HEK293 (cell line): ENCODE measurements at regions not wholly inside any gene's neighbourhood (a gene's known extent, or its start where the extent isn't known, plus 50 kb on each side); places are given as distances from the start of the nearest gene placed in this dataset.
"Not testable (repeated sequence)": the region's sequence is repeated elsewhere in the genome, so short reads cannot be mapped to it uniquely, and the experiment has no call there.

ENCODE experiments used
- CTCF ChIA-PET: fragments of 350-600 bp; formaldehyde crosslinking; extraction: SDS; loops from one replicate; lab custom pipeline; 2021; ENCODE audit warnings: antibody characterized with exemption; lab: Yijun Ruan, JAX
- POLR2A ChIA-PET: fragments of 300-600 bp; formaldehyde crosslinking; extraction: SDS; loops from one replicate; lab custom pipeline; 2020; ENCODE audit warnings: antibody characterized with exemption, inconsistent platforms; lab: Yijun Ruan, JAX
- H3K27ac ChIP-seq: fragments of 200-500 bp; sonication (Bioruptor generic); 2 replicates; pipeline ENCODE4 v1.5.1; 2014; ENCODE audit warnings: low read depth, low read length, control low read depth, inconsistent platforms; ENCODE audit errors: extremely low read depth
- H3K36me3 ChIP-seq, 2 experiments: fragments of 200-500 bp in 1 of 2; sonication (Bioruptor generic) in 1 of 2; 1 replicate in 1 of 2; 2 replicates in 1 of 2; pipeline ENCODE4 v1.5.1; 2014 to 2017; ENCODE audit warnings: inconsistent platforms in 2 of 2, low read length in 2 of 2; ENCODE audit not compliant: control insufficient read depth in 2 of 2, insufficient read depth in 1 of 2
- H3K4me1 ChIP-seq: fragments of 200-500 bp; sonication (Bioruptor generic); 2 replicates; pipeline ENCODE4 v1.5.1; 2014; ENCODE audit warnings: mild to moderate bottlenecking, low read length, inconsistent platforms; ENCODE audit not compliant: control insufficient read depth, insufficient read depth
- H3K4me3 ChIP-seq: 2 replicates; pipeline ENCODE4 v1.5.1; 2011; ENCODE audit warnings: low read depth, mild to moderate bottlenecking, control low read depth, low read length, moderate library complexity
- H3K9me3 ChIP-seq: fragments of 200-500 bp; sonication (Bioruptor generic); 2 replicates; pipeline ENCODE4 v1.5.1; 2014; ENCODE audit warnings: low read depth, low read length, inconsistent platforms; ENCODE audit not compliant: control insufficient read depth, insufficient read depth
- BCL11A ChIP-seq: fragments of 450-650 bp; formaldehyde crosslinking; IDR thresholded peaks from 2 replicates; pipeline ENCODE4 v1.5.1; 2016; ENCODE audit warnings: low read depth, missing biosample characterization, missing genetic modification characterization
- HOXA7 ChIP-seq: sonication (generic); formaldehyde crosslinking; IDR thresholded peaks from 2 replicates; pipeline ENCODE4 v1.8.1; 2022; ENCODE audit warnings: missing genetic modification reagents, borderline replicate concordance
- YY1 ChIP-seq: fragments of 450-650 bp; formaldehyde crosslinking; IDR thresholded peaks from 2 replicates; pipeline ENCODE4 v1.5.1; 2018; ENCODE audit warnings: missing biosample characterization, missing genetic modification characterization
- ZNF202 ChIP-seq: fragments of 450-650 bp; formaldehyde crosslinking; IDR thresholded peaks from 2 replicates; pipeline ENCODE4 v1.5.1; 2016; ENCODE audit warnings: missing biosample characterization, missing genetic modification characterization, borderline replicate concordance
- ZNF248 ChIP-seq: fragments of 450-650 bp; formaldehyde crosslinking; IDR thresholded peaks from 2 replicates; pipeline ENCODE4 v1.5.1; 2017; ENCODE audit warnings: missing biosample characterization, missing genetic modification characterization
- ZNF341 ChIP-seq: fragments of 450-650 bp; formaldehyde crosslinking; IDR thresholded peaks from 2 replicates; pipeline ENCODE4; 2016; ENCODE audit warnings: low read depth, missing biosample characterization, missing genetic modification characterization
- ZNF391 ChIP-seq: fragments of 450-650 bp; formaldehyde crosslinking; IDR thresholded peaks from 2 replicates; pipeline ENCODE4 v1.5.1; 2016; ENCODE audit warnings: low read depth, missing biosample characterization, missing genetic modification characterization, borderline replicate concordance
- ZNF394 ChIP-seq: fragments of 450-650 bp; formaldehyde crosslinking; IDR thresholded peaks from 2 replicates; pipeline ENCODE4 v1.5.1; 2016; ENCODE audit warnings: missing biosample characterization, missing genetic modification characterization, mild to moderate bottlenecking, moderate library complexity, borderline replicate concordance
- ZNF658 ChIP-seq: fragments of 450-650 bp; formaldehyde crosslinking; IDR thresholded peaks from 2 replicates; pipeline ENCODE4; 2016; ENCODE audit warnings: missing biosample characterization, missing genetic modification characterization
- ZNF670 ChIP-seq: fragments of 450-650 bp; formaldehyde crosslinking; IDR thresholded peaks from 2 replicates; pipeline ENCODE4 v1.5.1; 2016; ENCODE audit warnings: missing biosample characterization, missing genetic modification characterization, low read depth
- ZSCAN23 ChIP-seq: fragments of 450-650 bp; formaldehyde crosslinking; IDR thresholded peaks from 2 replicates; pipeline ENCODE4 v1.5.1; 2016; ENCODE audit warnings: missing biosample characterization, missing genetic modification characterization
- TF ChIP-seq, protein P1 (sequence below): IDR thresholded peaks from 2 replicates; pipeline ENCODE4 v1.6.1; 2011; ENCODE audit warnings: mild to moderate bottlenecking, low read depth, low read length, borderline replicate concordance
- TF ChIP-seq, protein P2 (sequence below): fragments of 450-650 bp; formaldehyde crosslinking; IDR thresholded peaks from 2 replicates; pipeline ENCODE4 v1.5.1; 2016; ENCODE audit warnings: missing biosample characterization, missing genetic modification characterization, low read depth
- TF ChIP-seq, protein P3 (sequence below): fragments of 450-650 bp; formaldehyde crosslinking; IDR thresholded peaks from 2 replicates; pipeline ENCODE4 v1.5.0; 2017; ENCODE audit warnings: missing biosample characterization, missing genetic modification characterization, borderline replicate concordance

DNA sequence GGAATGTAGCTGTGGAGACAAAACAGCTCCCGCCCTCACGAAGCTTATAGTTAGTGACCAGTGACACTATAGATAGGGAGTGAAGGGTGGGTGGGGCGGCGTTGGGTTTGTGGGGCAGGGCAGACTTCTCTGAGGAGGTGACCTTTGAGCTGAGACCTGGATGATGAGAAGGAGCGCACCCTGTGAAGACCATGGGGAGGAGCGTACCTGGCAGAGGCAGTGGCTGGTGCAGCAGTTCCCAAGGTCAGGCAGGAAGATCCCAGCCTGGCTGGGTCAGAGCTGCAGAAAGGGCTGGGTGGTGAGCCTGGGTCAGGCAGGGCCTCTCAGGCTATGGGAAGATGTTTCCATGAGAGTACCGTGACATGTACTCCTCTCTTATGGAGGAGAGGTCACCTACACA is 135.0 kb upstream of the RCN1 start:
- Histone ChIP-seq H3K9me3 (no peaks in the 10 kb centered on the region), H3K27ac (no peak overlapping the region), H3K4me1 (no peaks in the 10 kb centered on the region), H3K4me3 (no peak overlapping the region), H3K36me3 (no peaks in the 10 kb centered on the region)
- CTCF ChIA-PET = interaction anchor here (0.6 to 6.2 kb wide), 3 partner anchors 52 to 876 kb away, joined by 3 to 61 read pairs (median 3); no protein-coding TSS in a partner anchor
- POLR2A ChIA-PET = no interaction called here
- TF ChIP-seq ZNF670 (tag by site-specific recombination) (no peak), HOXA7 (CRISPR knock-in tag) (no peak), ZNF394 (no peak), ZNF202 (no peak), ZNF391 (no peak), BCL11A (tag by site-specific recombination) (no peak), ZNF658 (tag by site-specific recombination) (no peak), ZNF248 (tag by site-specific recombination) (no peak)
- TF ChIP-seq, protein P1, sequence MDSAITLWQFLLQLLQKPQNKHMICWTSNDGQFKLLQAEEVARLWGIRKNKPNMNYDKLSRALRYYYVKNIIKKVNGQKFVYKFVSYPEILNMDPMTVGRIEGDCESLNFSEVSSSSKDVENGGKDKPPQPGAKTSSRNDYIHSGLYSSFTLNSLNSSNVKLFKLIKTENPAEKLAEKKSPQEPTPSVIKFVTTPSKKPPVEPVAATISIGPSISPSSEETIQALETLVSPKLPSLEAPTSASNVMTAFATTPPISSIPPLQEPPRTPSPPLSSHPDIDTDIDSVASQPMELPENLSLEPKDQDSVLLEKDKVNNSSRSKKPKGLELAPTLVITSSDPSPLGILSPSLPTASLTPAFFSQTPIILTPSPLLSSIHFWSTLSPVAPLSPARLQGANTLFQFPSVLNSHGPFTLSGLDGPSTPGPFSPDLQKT = no peak
- TF ChIP-seq, protein P2, sequence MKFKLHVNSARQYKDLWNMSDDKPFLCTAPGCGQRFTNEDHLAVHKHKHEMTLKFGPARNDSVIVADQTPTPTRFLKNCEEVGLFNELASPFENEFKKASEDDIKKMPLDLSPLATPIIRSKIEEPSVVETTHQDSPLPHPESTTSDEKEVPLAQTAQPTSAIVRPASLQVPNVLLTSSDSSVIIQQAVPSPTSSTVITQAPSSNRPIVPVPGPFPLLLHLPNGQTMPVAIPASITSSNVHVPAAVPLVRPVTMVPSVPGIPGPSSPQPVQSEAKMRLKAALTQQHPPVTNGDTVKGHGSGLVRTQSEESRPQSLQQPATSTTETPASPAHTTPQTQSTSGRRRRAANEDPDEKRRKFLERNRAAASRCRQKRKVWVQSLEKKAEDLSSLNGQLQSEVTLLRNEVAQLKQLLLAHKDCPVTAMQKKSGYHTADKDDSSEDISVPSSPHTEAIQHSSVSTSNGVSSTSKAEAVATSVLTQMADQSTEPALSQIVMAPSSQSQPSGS (tag by site-specific recombination) = no peak
- TF ChIP-seq, protein P3, sequence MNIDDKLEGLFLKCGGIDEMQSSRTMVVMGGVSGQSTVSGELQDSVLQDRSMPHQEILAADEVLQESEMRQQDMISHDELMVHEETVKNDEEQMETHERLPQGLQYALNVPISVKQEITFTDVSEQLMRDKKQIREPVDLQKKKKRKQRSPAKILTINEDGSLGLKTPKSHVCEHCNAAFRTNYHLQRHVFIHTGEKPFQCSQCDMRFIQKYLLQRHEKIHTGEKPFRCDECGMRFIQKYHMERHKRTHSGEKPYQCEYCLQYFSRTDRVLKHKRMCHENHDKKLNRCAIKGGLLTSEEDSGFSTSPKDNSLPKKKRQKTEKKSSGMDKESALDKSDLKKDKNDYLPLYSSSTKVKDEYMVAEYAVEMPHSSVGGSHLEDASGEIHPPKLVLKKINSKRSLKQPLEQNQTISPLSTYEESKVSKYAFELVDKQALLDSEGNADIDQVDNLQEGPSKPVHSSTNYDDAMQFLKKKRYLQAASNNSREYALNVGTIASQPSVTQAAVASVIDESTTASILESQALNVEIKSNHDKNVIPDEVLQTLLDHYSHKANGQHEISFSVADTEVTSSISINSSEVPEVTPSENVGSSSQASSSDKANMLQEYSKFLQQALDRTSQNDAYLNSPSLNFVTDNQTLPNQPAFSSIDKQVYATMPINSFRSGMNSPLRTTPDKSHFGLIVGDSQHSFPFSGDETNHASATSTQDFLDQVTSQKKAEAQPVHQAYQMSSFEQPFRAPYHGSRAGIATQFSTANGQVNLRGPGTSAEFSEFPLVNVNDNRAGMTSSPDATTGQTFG (tag by site-specific recombination) = no peak
- TF ChIP-seq, all 188 proteins: peak for 0

DNA sequence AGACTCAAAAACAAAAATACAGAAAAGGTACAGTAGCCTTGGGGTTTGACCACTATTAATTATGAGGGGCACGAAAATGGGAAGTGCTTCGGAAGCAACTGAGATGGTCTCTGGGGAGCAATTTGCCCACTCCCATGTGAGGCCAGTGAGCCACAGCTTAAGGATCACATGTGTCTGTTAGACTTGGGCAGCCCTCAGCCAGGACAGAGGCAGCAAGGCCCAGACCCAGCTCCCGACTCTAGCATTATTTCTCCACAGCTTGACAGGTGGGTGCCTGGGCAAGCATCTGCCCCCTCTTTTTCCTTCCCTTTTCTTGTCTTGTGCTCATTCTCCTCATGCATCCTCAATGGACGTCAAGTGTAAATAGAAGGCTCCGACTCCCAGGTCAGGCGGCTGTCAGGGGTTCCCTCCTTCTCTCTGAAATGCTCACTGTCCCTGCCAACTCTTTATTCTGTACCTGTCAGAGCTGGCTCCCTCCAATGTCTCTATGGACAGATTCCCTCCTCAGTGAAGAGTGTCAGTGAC is 137.0 kb upstream of the RCN1 start:
- Histone ChIP-seq H3K9me3 (no peaks in the 10 kb centered on the region), H3K4me3 (no peak overlapping the region), H3K36me3 (no peaks in the 10 kb centered on the region), H3K4me1 (no peaks in the 10 kb centered on the region), H3K27ac (no peak overlapping the region)
- CTCF ChIA-PET = no interaction called here
- TF ChIP-seq YY1 (tag by site-specific recombination) (no peak), ZSCAN23 (tag by site-specific recombination) (no peak), ZNF341 (tag by site-specific recombination) (no peak)
- POLR2A ChIA-PET = interaction anchor here (0.6 kb wide), 1 partner anchor 431 kb away, joined by 3 read pairs; no protein-coding TSS in a partner anchor

DNA sequence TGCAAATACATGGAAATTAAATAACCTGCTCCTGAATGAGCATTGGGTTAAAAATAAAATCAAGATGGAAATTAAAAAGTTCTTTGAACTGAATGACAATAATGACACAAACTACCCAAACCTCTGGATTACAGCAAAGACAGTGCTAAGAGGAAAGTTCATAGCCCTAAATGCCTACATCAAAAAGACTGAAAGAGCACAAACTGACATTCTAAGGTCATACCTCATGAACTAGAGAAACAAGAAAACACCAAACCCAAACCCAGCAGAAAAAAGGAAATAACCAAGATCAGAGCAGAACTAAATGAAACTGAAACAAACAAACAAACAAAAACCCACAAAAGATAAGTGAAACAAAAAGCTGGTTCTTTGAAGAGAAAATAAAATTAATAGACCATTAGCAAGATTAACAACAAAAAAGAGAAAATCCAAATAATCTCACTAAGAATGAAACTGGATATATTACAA is 138.6 kb upstream of the PAX6 start:
- H3K9me3 ChIP-seq, POLR2A ChIA-PET, H3K4me3 ChIP-seq, H3K27ac ChIP-seq, H3K36me3 ChIP-seq, H3K4me1 ChIP-seq: not testable (repeated sequence)
- CTCF ChIA-PET = interaction anchor here (0.6 to 2.9 kb wide), 2 partner anchors 8 to 61 kb away, joined by 4 to 20 read pairs; no protein-coding TSS in a partner anchor
